ENCODE measurements at regions not wholly inside any gene's neighbourhood (a gene's known extent, or its start where the extent isn't known, plus 50 kb on each side); places are given as distances from the start of the nearest gene placed in this dataset.

- Histone ChIP-seq H3K27me3 (ENCODE audit: insufficient read depth, poor library complexity, severe bottlenecking) (peaks cover 2% of the 10 kb centered on the region), H3K27ac (replicated peaks) (no peak overlapping the region), H3K4me3 (replicated peaks; ENCODE audit: insufficient read depth, low read length) (no peak overlapping the region)
- DNase-seq (ENCODE audit: low read depth in 1 of 2, low spot score in 1 of 2) = no peak
- TF ChIP-seq SPI1 (IDR thresholded peaks at IDR 0.05; ENCODE audit: borderline replicate concordance, low read depth) (no peak), GABPA (IDR thresholded peaks at IDR 0.05; ENCODE audit: low read depth) (no peak), POLR2AphosphoS5 (IDR thresholded peaks at IDR 0.05; ENCODE audit: low read depth) (no peak), REST (IDR thresholded peaks at IDR 0.05; ENCODE audit: insufficient replicate concordance, low read depth) (no peak), CTCF (IDR thresholded peaks at IDR 0.05; ENCODE audit: insufficient read depth, low read length) (no peak)
Measured at GRCh38 chr13:58476206-58476918, 844.8 kb downstream of the PCDH17 start.

GRCh38 chr13:58478858-58479257 is 847.3 kb downstream of the PCDH17 start:
- H3K27me3 ChIP-seq (ENCODE audit: insufficient read depth, poor library complexity, severe bottlenecking) = peaks cover 2% of the 10 kb centered on the region
- no peak overlapping the region for H3K4me3 ChIP-seq (replicated peaks; ENCODE audit: insufficient read depth, low read length)
- no peak for DNase-seq (ENCODE audit: low read depth in 1 of 2, low spot score in 1 of 2)
- no peak overlapping the region for H3K27ac ChIP-seq (replicated peaks)
- no peak for TF ChIP-seq CTCF (IDR thresholded peaks at IDR 0.05; ENCODE audit: insufficient read depth, low read length)
- no peak for TF ChIP-seq SPI1 (IDR thresholded peaks at IDR 0.05; ENCODE audit: borderline replicate concordance, low read depth)
- TF ChIP-seq POLR2AphosphoS5 (IDR thresholded peaks at IDR 0.05; ENCODE audit: low read depth) = no peak
- no peak for TF ChIP-seq GABPA (IDR thresholded peaks at IDR 0.05; ENCODE audit: low read depth)
- no peak for TF ChIP-seq REST (IDR thresholded peaks at IDR 0.05; ENCODE audit: insufficient replicate concordance, low read depth)

- Histone ChIP-seq H3K27ac (replicated peaks) (no peak overlapping the region), H3K27me3 (ENCODE audit: insufficient read depth, poor library complexity, severe bottlenecking) (peaks cover 2% of the 10 kb centered on the region), H3K4me3 (replicated peaks; ENCODE audit: insufficient read depth, low read length) (no peak overlapping the region)
- no peak for DNase-seq (ENCODE audit: low read depth in 1 of 2, low spot score in 1 of 2)
- TF ChIP-seq SPI1 (IDR thresholded peaks at IDR 0.05; ENCODE audit: borderline replicate concordance, low read depth) (no peak), GABPA (IDR thresholded peaks at IDR 0.05; ENCODE audit: low read depth) (no peak), REST (IDR thresholded peaks at IDR 0.05; ENCODE audit: insufficient replicate concordance, low read depth) (no peak), CTCF (IDR thresholded peaks at IDR 0.05; ENCODE audit: insufficient read depth, low read length) (no peak), POLR2AphosphoS5 (IDR thresholded peaks at IDR 0.05; ENCODE audit: low read depth) (no peak)
Measured at GRCh38 chr13:58480061-58480460, 848.5 kb downstream of the PCDH17 start.

All from HL-60 (cell line).